DND-41 (cell line): ENCODE measurements at regions not wholly inside any gene's neighbourhood (a gene's known extent, or its start where the extent isn't known, plus 50 kb on each side); places are given as distances from the start of the nearest gene placed in this dataset.

Experiments used
- EZH2 ChIP-seq: IDR thresholded peaks from 3 replicates; pipeline ENCODE4 v1.6.1; 2012; ENCODE audit warnings: borderline replicate concordance, low read depth, mild to moderate bottlenecking, moderate library complexity, low read length, inconsistent platforms; ENCODE audit not compliant: severe bottlenecking
- TF ChIP-seq, protein P1 (sequence below): IDR thresholded peaks from 2 replicates; pipeline ENCODE4 v1.5.1; 2012; ENCODE audit warnings: borderline replicate concordance, low read length, moderate library complexity, mild to moderate bottlenecking; ENCODE audit not compliant: poor library complexity, severe bottlenecking; ENCODE audit errors: extremely low read depth

GRCh38 chr20:40339661-40340449 lies 349.2 kb downstream of the MAFB start:
- TF ChIP-seq, protein P1, sequence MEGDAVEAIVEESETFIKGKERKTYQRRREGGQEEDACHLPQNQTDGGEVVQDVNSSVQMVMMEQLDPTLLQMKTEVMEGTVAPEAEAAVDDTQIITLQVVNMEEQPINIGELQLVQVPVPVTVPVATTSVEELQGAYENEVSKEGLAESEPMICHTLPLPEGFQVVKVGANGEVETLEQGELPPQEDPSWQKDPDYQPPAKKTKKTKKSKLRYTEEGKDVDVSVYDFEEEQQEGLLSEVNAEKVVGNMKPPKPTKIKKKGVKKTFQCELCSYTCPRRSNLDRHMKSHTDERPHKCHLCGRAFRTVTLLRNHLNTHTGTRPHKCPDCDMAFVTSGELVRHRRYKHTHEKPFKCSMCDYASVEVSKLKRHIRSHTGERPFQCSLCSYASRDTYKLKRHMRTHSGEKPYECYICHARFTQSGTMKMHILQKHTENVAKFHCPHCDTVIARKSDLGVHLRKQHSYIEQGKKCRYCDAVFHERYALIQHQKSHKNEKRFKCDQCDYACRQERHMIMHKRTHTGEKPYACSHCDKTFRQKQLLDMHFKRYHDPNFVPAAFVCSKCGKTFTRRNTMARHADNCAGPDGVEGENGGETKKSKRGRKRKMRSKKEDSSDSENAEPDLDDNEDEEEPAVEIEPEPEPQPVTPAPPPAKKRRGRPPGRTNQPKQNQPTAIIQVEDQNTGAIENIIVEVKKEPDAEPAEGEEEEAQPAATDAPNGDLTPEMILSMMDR = no peak
- TF ChIP-seq EZH2 = no peak
